ENCODE measurements at regions not wholly inside any gene's neighbourhood (a gene's known extent, or its start where the extent isn't known, plus 50 kb on each side); places are given as distances from the start of the nearest gene placed in this dataset.

GRCh38 chr2:43104763-43105162 is 121.6 kb downstream of the ZFP36L2 start:
- no peak for DNase-seq

- no peak for DNase-seq
Observed at GRCh38 chr2:43104106-43104505, 122.3 kb downstream of the ZFP36L2 start.

GRCh38 chr2:43103093-43103404 is 123.4 kb downstream of the ZFP36L2 start:
- DNase-seq = no peak

- no peak for DNase-seq
Observed at GRCh38 chr2:43102366-43103092, 123.9 kb downstream of the ZFP36L2 start.

- no peak for DNase-seq
Observed at GRCh38 chr2:43101751-43102150, 124.7 kb downstream of the ZFP36L2 start.

- no peak for DNase-seq
Observed at GRCh38 chr2:43100883-43101662, 125.3 kb downstream of the ZFP36L2 start.

GRCh38 chr2:43100362-43100882 is 126.0 kb downstream of the ZFP36L2 start:
- DNase-seq = no peak

GRCh38 chr2:43099797-43100196 is 126.6 kb downstream of the ZFP36L2 start:
- DNase-seq = no peak

- DNase-seq = no peak
Observed at GRCh38 chr2:43098539-43098938, 127.9 kb downstream of the ZFP36L2 start.

- no peak for DNase-seq
Observed at GRCh38 chr2:43097644-43098408, 128.6 kb downstream of the ZFP36L2 start.

GRCh38 chr2:43095533-43096295 is 130.7 kb downstream of the ZFP36L2 start:
- no peak for DNase-seq

- DNase-seq = no peak
Observed at GRCh38 chr2:43092520-43093179, 133.8 kb downstream of the ZFP36L2 start.

GRCh38 chr2:43090317-43090716 is 136.1 kb downstream of the ZFP36L2 start:
- no peak for DNase-seq

GRCh38 chr2:43088143-43089073 is 138.0 kb downstream of the ZFP36L2 start:
- DNase-seq = no peak

- DNase-seq = no peak
Observed at GRCh38 chr2:43087413-43087812, 139.0 kb downstream of the ZFP36L2 start.

- DNase-seq = no peak
Observed at GRCh38 chr2:43086451-43087221, 139.8 kb downstream of the ZFP36L2 start.

GRCh38 chr2:43085929-43086328 is 140.5 kb downstream of the ZFP36L2 start:
- DNase-seq = no peak

- DNase-seq = no peak
Observed at GRCh38 chr2:43085505-43085904, 140.9 kb downstream of the ZFP36L2 start.

GRCh38 chr2:43084699-43085091 is 141.7 kb downstream of the ZFP36L2 start:
- no peak for DNase-seq
